HEK293 (cell line): ENCODE measurements at regions not wholly inside any gene's neighbourhood (a gene's known extent, or its start where the extent isn't known, plus 50 kb on each side); places are given as distances from the start of the nearest gene placed in this dataset.

Experiments used
- SP2 ChIP-seq: fragments of 450-650 bp; formaldehyde crosslinking; IDR thresholded peaks from 2 replicates; pipeline ENCODE4 v1.5.1; 2016; ENCODE audit warnings: missing biosample characterization, missing genetic modification characterization
- WT1 ChIP-seq: fragments of 450-650 bp; formaldehyde crosslinking; IDR thresholded peaks from 2 replicates; pipeline ENCODE4 v1.5.1; 2016; ENCODE audit warnings: missing biosample characterization, missing genetic modification characterization
- ZBTB8A ChIP-seq: fragments of 450-650 bp; formaldehyde crosslinking; IDR thresholded peaks from 2 replicates; pipeline ENCODE4 v1.5.1; 2016; ENCODE audit warnings: missing biosample characterization, missing genetic modification characterization
- ZFP41 ChIP-seq: fragments of 450-650 bp; formaldehyde crosslinking; IDR thresholded peaks from 2 replicates; pipeline ENCODE4 v1.5.1; 2016; ENCODE audit warnings: missing biosample characterization, missing genetic modification characterization, borderline replicate concordance
- ZNF121 ChIP-seq: fragments of 450-650 bp; formaldehyde crosslinking; IDR thresholded peaks from 2 replicates; pipeline ENCODE4 v1.5.1; 2016; ENCODE audit warnings: missing biosample characterization, missing genetic modification characterization
- ZNF274 ChIP-seq, 2 experiments: fragments of 200-500 bp in 1 of 2; fragments of 450-650 bp in 1 of 2; sonication (Bioruptor generic) in 1 of 2; formaldehyde crosslinking in 1 of 2; IDR thresholded peaks; 2 replicates each; pipeline versions ENCODE4 v1.5.1 to v1.6.1; 2014 to 2016; ENCODE audit warnings: borderline replicate concordance in 1 of 2, inconsistent platforms in 1 of 2, low read length in 1 of 2, missing biosample characterization in 1 of 2, missing genetic modification characterization in 1 of 2
- ZNF335 ChIP-seq: fragments of 450-650 bp; formaldehyde crosslinking; conservative IDR thresholded peaks from 2 replicates; pipeline ENCODE4 v1.5.1; 2016; ENCODE audit warnings: missing biosample characterization, missing genetic modification characterization
- ZNF658 ChIP-seq: fragments of 450-650 bp; formaldehyde crosslinking; IDR thresholded peaks from 2 replicates; pipeline ENCODE4; 2016; ENCODE audit warnings: missing biosample characterization, missing genetic modification characterization
- TF ChIP-seq, protein P1 (sequence below): fragments of 450-650 bp; formaldehyde crosslinking; IDR thresholded peaks from 2 replicates; pipeline ENCODE4 v1.5.1; 2016; ENCODE audit warnings: missing biosample characterization, missing genetic modification characterization
- TF ChIP-seq, protein P2 (sequence below): fragments of 450-650 bp; formaldehyde crosslinking; IDR thresholded peaks from 2 replicates; pipeline ENCODE4 v1.5.1; 2016; ENCODE audit warnings: missing biosample characterization, missing genetic modification characterization, low read depth
- TF ChIP-seq, protein P3 (sequence below): fragments of 450-650 bp; formaldehyde crosslinking; IDR thresholded peaks from 2 replicates; pipeline ENCODE4 v1.5.1; 2017; ENCODE audit warnings: missing biosample characterization, missing genetic modification characterization
- TF ChIP-seq, protein P4 (sequence below): fragments of 450-650 bp; formaldehyde crosslinking; IDR thresholded peaks from 2 replicates; pipeline ENCODE4 v1.5.1; 2016; ENCODE audit warnings: missing biosample characterization, missing genetic modification characterization

DNA sequence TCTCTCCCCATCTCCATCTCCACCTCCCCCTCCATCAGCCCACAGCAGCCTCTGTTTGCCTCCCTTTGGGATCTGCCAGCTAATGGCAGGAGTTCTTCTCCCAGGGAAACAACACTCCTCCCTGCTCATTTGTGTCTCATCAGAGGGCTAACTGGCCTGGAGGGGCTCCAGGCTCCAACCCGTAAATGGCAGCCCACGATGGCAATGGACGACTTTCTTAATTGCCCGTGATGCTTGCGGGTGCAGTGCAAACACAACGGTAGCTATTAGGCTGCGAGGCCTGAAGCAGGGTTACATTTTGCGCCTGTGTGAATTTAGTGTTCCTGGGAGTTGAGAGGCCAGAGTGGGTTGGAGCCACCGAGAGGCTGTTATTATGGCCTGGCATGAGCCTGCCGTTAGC is 285.1 kb downstream of the TNS1 start:
- no peak for TF ChIP-seq ZNF335 (tag by site-specific recombination)
- TF ChIP-seq, protein P1, sequence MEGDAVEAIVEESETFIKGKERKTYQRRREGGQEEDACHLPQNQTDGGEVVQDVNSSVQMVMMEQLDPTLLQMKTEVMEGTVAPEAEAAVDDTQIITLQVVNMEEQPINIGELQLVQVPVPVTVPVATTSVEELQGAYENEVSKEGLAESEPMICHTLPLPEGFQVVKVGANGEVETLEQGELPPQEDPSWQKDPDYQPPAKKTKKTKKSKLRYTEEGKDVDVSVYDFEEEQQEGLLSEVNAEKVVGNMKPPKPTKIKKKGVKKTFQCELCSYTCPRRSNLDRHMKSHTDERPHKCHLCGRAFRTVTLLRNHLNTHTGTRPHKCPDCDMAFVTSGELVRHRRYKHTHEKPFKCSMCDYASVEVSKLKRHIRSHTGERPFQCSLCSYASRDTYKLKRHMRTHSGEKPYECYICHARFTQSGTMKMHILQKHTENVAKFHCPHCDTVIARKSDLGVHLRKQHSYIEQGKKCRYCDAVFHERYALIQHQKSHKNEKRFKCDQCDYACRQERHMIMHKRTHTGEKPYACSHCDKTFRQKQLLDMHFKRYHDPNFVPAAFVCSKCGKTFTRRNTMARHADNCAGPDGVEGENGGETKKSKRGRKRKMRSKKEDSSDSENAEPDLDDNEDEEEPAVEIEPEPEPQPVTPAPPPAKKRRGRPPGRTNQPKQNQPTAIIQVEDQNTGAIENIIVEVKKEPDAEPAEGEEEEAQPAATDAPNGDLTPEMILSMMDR (tag by site-specific recombination): no peak
- TF ChIP-seq WT1 (tag by site-specific recombination): no peak
- TF ChIP-seq, protein P2, sequence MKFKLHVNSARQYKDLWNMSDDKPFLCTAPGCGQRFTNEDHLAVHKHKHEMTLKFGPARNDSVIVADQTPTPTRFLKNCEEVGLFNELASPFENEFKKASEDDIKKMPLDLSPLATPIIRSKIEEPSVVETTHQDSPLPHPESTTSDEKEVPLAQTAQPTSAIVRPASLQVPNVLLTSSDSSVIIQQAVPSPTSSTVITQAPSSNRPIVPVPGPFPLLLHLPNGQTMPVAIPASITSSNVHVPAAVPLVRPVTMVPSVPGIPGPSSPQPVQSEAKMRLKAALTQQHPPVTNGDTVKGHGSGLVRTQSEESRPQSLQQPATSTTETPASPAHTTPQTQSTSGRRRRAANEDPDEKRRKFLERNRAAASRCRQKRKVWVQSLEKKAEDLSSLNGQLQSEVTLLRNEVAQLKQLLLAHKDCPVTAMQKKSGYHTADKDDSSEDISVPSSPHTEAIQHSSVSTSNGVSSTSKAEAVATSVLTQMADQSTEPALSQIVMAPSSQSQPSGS (tag by site-specific recombination): no peak
- no peak for TF ChIP-seq ZNF121 (tag by site-specific recombination)
- no peak for TF ChIP-seq ZNF658
- TF ChIP-seq ZNF274 (IDR thresholded peaks at IDR 0.05; ENCODE audit: low read length): no peak
- TF ChIP-seq ZNF274 (tag by site-specific recombination; IDR thresholded peaks at IDR 0.05; ENCODE audit: borderline replicate concordance): no peak
- TF ChIP-seq ZFP41 (tag by site-specific recombination): no peak
- TF ChIP-seq SP2 (tag by site-specific recombination): no peak
- TF ChIP-seq, protein P3, sequence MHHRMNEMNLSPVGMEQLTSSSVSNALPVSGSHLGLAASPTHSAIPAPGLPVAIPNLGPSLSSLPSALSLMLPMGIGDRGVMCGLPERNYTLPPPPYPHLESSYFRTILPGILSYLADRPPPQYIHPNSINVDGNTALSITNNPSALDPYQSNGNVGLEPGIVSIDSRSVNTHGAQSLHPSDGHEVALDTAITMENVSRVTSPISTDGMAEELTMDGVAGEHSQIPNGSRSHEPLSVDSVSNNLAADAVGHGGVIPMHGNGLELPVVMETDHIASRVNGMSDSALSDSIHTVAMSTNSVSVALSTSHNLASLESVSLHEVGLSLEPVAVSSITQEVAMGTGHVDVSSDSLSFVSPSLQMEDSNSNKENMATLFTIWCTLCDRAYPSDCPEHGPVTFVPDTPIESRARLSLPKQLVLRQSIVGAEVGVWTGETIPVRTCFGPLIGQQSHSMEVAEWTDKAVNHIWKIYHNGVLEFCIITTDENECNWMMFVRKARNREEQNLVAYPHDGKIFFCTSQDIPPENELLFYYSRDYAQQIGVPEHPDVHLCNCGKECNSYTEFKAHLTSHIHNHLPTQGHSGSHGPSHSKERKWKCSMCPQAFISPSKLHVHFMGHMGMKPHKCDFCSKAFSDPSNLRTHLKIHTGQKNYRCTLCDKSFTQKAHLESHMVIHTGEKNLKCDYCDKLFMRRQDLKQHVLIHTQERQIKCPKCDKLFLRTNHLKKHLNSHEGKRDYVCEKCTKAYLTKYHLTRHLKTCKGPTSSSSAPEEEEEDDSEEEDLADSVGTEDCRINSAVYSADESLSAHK (tag by site-specific recombination): no peak
- TF ChIP-seq ZBTB8A: no peak
- TF ChIP-seq, protein P4, sequence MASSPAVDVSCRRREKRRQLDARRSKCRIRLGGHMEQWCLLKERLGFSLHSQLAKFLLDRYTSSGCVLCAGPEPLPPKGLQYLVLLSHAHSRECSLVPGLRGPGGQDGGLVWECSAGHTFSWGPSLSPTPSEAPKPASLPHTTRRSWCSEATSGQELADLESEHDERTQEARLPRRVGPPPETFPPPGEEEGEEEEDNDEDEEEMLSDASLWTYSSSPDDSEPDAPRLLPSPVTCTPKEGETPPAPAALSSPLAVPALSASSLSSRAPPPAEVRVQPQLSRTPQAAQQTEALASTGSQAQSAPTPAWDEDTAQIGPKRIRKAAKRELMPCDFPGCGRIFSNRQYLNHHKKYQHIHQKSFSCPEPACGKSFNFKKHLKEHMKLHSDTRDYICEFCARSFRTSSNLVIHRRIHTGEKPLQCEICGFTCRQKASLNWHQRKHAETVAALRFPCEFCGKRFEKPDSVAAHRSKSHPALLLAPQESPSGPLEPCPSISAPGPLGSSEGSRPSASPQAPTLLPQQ (tag by site-specific recombination): no peak
